Bronchial epithelial cell (primary cell): ENCODE measurements at regions not wholly inside any gene's neighbourhood (a gene's known extent, or its start where the extent isn't known, plus 50 kb on each side); places are given as distances from the start of the nearest gene placed in this dataset.
A peak's percentile ranks its signal among the peaks of the same experiment; 100 is the strongest.

Source experiments
- DNase-seq: peaks from one replicate; pipeline ENCODE4 v3.0.0-alpha.2; 2010; ENCODE audit warnings: low read depth
- FAIRE-seq: peaks from 2 replicates; lab custom pipeline; 2011; peaks lifted over from hg19 to GRCh38; lab: Jason Lieb, UNC
- H3K27me3 ChIP-seq: 2 replicates; pipeline ENCODE4 v1.5.1; 2011; ENCODE audit warnings: low read length; ENCODE audit not compliant: control insufficient read depth, insufficient read depth
- H3K36me3 ChIP-seq: 2 replicates; pipeline ENCODE4 v1.5.1; 2011; ENCODE audit warnings: low read length; ENCODE audit not compliant: control insufficient read depth, insufficient read depth
- H3K4me3 ChIP-seq: 2 replicates; pipeline ENCODE4 v1.5.1; 2011; ENCODE audit warnings: mild to moderate bottlenecking, low read depth, low read length, control low read depth
- TF ChIP-seq, protein P1 (sequence below): IDR thresholded peaks from 2 replicates; pipeline ENCODE4 v1.5.1; 2011; ENCODE audit warnings: mild to moderate bottlenecking, moderate library complexity, low read length, control low read depth, inconsistent platforms; ENCODE audit not compliant: insufficient read depth, severe bottlenecking

DNA sequence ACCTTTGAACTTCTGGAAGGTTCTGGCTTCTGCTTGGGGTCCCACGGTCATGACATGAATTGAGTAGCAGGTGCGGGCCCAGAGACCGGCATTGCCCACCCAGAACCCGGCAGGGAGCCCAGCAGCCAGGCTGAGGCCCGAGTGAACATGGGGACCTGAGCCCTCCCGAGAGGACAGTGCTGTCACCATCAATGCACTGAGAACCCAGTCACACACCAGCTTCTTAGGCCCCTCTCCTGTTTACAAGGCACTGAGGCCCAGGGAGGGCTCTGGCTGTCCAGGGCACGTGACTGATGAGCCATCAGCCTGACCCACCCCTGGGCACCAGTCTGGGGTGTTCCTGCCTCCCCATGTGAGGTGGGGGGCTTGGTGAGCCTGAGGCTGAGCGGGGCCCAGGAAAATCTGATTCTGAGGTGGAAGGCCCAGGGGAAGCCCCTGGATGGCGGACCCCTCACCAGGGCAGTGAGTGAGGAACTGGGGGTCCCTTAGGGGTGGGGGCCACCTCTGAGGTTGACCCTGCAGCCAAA, 60.3 kb upstream of the RNU6ATAC start:
- no peak overlapping the region for H3K4me3 ChIP-seq
- no peak for FAIRE-seq
- H3K27me3 ChIP-seq: peaks cover 2% of the 10 kb centered on the region
- H3K36me3 ChIP-seq: no peaks in the 10 kb centered on the region
- TF ChIP-seq, protein P1, sequence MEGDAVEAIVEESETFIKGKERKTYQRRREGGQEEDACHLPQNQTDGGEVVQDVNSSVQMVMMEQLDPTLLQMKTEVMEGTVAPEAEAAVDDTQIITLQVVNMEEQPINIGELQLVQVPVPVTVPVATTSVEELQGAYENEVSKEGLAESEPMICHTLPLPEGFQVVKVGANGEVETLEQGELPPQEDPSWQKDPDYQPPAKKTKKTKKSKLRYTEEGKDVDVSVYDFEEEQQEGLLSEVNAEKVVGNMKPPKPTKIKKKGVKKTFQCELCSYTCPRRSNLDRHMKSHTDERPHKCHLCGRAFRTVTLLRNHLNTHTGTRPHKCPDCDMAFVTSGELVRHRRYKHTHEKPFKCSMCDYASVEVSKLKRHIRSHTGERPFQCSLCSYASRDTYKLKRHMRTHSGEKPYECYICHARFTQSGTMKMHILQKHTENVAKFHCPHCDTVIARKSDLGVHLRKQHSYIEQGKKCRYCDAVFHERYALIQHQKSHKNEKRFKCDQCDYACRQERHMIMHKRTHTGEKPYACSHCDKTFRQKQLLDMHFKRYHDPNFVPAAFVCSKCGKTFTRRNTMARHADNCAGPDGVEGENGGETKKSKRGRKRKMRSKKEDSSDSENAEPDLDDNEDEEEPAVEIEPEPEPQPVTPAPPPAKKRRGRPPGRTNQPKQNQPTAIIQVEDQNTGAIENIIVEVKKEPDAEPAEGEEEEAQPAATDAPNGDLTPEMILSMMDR: no peak
- no peak for DNase-seq

DNA sequence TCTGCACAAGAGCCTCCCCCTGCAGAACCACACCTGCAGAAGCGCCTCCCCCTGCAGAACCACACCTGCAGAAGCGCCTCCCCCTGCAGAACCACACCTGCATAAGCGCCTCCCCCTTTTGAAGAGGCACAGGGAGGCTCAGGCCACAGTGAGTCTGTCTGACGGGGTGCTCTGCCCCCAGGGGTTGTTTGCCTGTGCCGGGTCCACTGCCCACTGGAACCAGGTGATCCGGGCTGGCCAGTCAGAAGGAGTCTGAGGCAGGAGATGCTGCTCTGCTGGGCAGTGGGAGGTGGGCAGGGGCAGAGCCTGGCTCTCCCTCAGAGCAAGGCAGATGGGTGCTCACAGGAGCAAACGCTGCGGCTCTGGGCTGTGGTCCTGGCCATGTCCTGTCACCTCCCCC, 60.8 kb upstream of the RNU6ATAC start:
- Histone ChIP-seq H3K27me3 (peaks cover 2% of the 10 kb centered on the region), H3K4me3 (no peak overlapping the region), H3K36me3 (no peaks in the 10 kb centered on the region)
- TF ChIP-seq, protein P1: no peak
- DNase-seq (no peak), FAIRE-seq (no peak)

GRCh38 chr9:134225816-134226215, 61.5 kb upstream of the RNU6ATAC start:
- DNase-seq (no peak), FAIRE-seq (no peak)
- Histone ChIP-seq H3K4me3 (no peak overlapping the region), H3K27me3 (peaks cover 2% of the 10 kb centered on the region), H3K36me3 (no peaks in the 10 kb centered on the region)
- TF ChIP-seq, protein P1: no peak

GRCh38 chr9:134226221-134226930, 62.0 kb upstream of the RNU6ATAC start:
- H3K27me3 ChIP-seq: peaks cover 2% of the 10 kb centered on the region
- H3K4me3 ChIP-seq: no peak overlapping the region
- DNase-seq: no peak
- FAIRE-seq: no peak
- TF ChIP-seq, protein P1: no peak
- H3K36me3 ChIP-seq: no peaks in the 10 kb centered on the region

- DNase-seq (no peak), FAIRE-seq (peak; percentile 52)
- Histone ChIP-seq H3K4me3 (no peak overlapping the region), H3K27me3 (peaks cover 2% of the 10 kb centered on the region), H3K36me3 (no peaks in the 10 kb centered on the region)
- TF ChIP-seq, protein P1: no peak
Observed at GRCh38 chr9:134227451-134228411, 63.4 kb upstream of the RNU6ATAC start.
